ENCODE measurements at regions not wholly inside any gene's neighbourhood (a gene's known extent, or its start where the extent isn't known, plus 50 kb on each side); places are given as distances from the start of the nearest gene placed in this dataset.

DNA sequence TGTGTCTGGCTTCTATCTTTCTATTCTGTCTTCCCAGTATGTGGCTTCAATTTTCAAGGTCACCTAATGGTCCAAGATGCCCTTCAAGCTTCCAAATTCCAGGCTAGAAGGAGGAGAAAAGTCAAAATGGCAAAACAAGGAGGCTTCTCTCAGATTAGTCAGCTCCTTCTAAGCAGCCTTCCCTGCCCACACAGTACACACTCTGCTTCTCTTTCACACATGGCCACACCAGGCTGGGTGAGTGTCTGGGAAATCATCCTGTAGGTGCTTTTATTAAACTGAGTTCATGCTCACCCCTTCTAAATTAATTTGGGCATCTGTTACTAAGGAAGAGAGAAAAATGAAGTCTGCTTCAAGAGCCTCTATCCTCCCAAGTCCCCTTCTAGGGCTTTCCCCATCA lies 277.2 kb upstream of the MGAT5 start:
- TF ChIP-seq, protein P1, sequence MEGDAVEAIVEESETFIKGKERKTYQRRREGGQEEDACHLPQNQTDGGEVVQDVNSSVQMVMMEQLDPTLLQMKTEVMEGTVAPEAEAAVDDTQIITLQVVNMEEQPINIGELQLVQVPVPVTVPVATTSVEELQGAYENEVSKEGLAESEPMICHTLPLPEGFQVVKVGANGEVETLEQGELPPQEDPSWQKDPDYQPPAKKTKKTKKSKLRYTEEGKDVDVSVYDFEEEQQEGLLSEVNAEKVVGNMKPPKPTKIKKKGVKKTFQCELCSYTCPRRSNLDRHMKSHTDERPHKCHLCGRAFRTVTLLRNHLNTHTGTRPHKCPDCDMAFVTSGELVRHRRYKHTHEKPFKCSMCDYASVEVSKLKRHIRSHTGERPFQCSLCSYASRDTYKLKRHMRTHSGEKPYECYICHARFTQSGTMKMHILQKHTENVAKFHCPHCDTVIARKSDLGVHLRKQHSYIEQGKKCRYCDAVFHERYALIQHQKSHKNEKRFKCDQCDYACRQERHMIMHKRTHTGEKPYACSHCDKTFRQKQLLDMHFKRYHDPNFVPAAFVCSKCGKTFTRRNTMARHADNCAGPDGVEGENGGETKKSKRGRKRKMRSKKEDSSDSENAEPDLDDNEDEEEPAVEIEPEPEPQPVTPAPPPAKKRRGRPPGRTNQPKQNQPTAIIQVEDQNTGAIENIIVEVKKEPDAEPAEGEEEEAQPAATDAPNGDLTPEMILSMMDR (IDR thresholded peaks at IDR 0.05; ENCODE audit: low read depth, low read length): no peak
- no peak for TF ChIP-seq EZH2phosphoT487 (IDR thresholded peaks at IDR 0.05; ENCODE audit: low read depth)

All from OCI-LY3 (cell line).